Keratinocyte (primary cell): ENCODE measurements at regions not wholly inside any gene's neighbourhood (a gene's known extent, or its start where the extent isn't known, plus 50 kb on each side); places are given as distances from the start of the nearest gene placed in this dataset.

Experiments used
- EZH2 ChIP-seq: IDR thresholded peaks from one replicate; pipeline ENCODE4 v1.6.1; 2012; ENCODE audit warnings: inconsistent platforms, mild to moderate bottlenecking, low read length, moderate library complexity
- TF ChIP-seq, protein P1 (sequence below), 3 experiments: IDR thresholded peaks in 1 of 3; conservative IDR thresholded peaks in 1 of 3; optimal IDR thresholded peaks in 1 of 3; 2 replicates in 2 of 3; 3 replicates in 1 of 3; pipeline versions ENCODE3 to v1.5.1; 2011; ENCODE audit warnings: low read length in 3 of 3, mild to moderate bottlenecking in 3 of 3, moderate library complexity in 2 of 3, control low read depth in 1 of 3, inconsistent platforms in 1 of 3; ENCODE audit not compliant: insufficient read depth in 2 of 3; ENCODE audit errors: extremely low read depth in 1 of 3

GRCh38 chr21:35980821-35981220 is 79.5 kb downstream of the SETD4 start:
- TF ChIP-seq, protein P1, sequence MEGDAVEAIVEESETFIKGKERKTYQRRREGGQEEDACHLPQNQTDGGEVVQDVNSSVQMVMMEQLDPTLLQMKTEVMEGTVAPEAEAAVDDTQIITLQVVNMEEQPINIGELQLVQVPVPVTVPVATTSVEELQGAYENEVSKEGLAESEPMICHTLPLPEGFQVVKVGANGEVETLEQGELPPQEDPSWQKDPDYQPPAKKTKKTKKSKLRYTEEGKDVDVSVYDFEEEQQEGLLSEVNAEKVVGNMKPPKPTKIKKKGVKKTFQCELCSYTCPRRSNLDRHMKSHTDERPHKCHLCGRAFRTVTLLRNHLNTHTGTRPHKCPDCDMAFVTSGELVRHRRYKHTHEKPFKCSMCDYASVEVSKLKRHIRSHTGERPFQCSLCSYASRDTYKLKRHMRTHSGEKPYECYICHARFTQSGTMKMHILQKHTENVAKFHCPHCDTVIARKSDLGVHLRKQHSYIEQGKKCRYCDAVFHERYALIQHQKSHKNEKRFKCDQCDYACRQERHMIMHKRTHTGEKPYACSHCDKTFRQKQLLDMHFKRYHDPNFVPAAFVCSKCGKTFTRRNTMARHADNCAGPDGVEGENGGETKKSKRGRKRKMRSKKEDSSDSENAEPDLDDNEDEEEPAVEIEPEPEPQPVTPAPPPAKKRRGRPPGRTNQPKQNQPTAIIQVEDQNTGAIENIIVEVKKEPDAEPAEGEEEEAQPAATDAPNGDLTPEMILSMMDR (optimal IDR thresholded peaks at IDR 0.05 in 1 of 3, IDR thresholded peaks at IDR 0.05 in 1 of 3, conservative IDR thresholded peaks at IDR 0.05 in 1 of 3; ENCODE audit: extremely low read depth in 1 of 3, insufficient read depth in 2 of 3, low read length in 3 of 3) = no peak
- TF ChIP-seq EZH2 = no peak
